ENCODE measurements at regions not wholly inside any gene's neighbourhood (a gene's known extent, or its start where the extent isn't known, plus 50 kb on each side); places are given as distances from the start of the nearest gene placed in this dataset.

GRCh38 chr15:36117296-36117787 is 462.1 kb upstream of the CDIN1 start:
- POLR2A ChIA-PET, result no interaction called here
- no peak overlapping the region for H3K27ac ChIP-seq (ENCODE audit: extremely low read length, insufficient read depth, low read length)
- in situ Hi-C loops (cut with HindIII; ENCODE audit: extremely low pct_ligation_motif_present, low pct_unique_long_range_greater_than_20kb), result no loop called here
- CTCF ChIA-PET (ENCODE audit: low intra/inter-chr PET ratio, low total read pairs), result no interaction called here
- no TSS peak for BruUV-seq (replicated peaks)
- H3K27me3 ChIP-seq (ENCODE audit: control insufficient read depth in 1 of 2, insufficient read depth in 2 of 2, low read length in 2 of 2), result no peaks in the 10 kb centered on the region
- no peak overlapping the region for H3K9ac ChIP-seq (ENCODE audit: insufficient read depth, low read depth, low read length)
- H3K4me2 ChIP-seq (ENCODE audit: low read depth, low read length), result no peak overlapping the region
- H3K4me1 ChIP-seq (ENCODE audit: insufficient read depth, low read length), result no peaks in the 10 kb centered on the region
- H2AFZ ChIP-seq (ENCODE audit: low read length), result no peak overlapping the region
- intact Hi-C loops (cut with micrococcal nuclease; ENCODE audit: unreplicated experiment), result no loop called here
- FAIRE-seq (no peak), ATAC-seq (no peak), DNase-seq (ENCODE audit: low spot score) (no peak)
- 0% methylated on average over 6 of the region's 6 CpGs for WGBS (ENCODE audit: low lambda C conversion rate)
- no peaks in the 10 kb centered on the region for H4K20me1 ChIP-seq (ENCODE audit: insufficient read depth, low read length)
- H3K4me3 ChIP-seq (replicated peaks in 1 of 3; ENCODE audit: insufficient read depth in 1 of 3, low read depth in 2 of 3, low read length in 3 of 3), result no peak overlapping the region
- H3K36me3 ChIP-seq (replicated peaks in 1 of 2; ENCODE audit: control insufficient read depth in 1 of 2, insufficient read depth in 2 of 2, low read length in 2 of 2), result no peaks in the 10 kb centered on the region
- TF ChIP-seq ZNF891 (CRISPR knock-in tag; IDR thresholded peaks at IDR 0.05), result no peak
- TF ChIP-seq ZKSCAN8 (CRISPR knock-in tag; IDR thresholded peaks at IDR 0.05; ENCODE audit: borderline replicate concordance), result no peak
- TF ChIP-seq TBX3 (IDR thresholded peaks at IDR 0.05; ENCODE audit: borderline replicate concordance), result no peak
- no peak for TF ChIP-seq E2F1 (CRISPR knock-in tag; IDR thresholded peaks at IDR 0.05)
- TF ChIP-seq ZNF275 (CRISPR knock-in tag; IDR thresholded peaks at IDR 0.05; ENCODE audit: borderline replicate concordance), result no peak
- no peak for TF ChIP-seq REST (IDR thresholded peaks at IDR 0.05; ENCODE audit: borderline replicate concordance in 1 of 2, low read depth in 1 of 2, low read length in 2 of 2)
- H3K9me3 ChIP-seq (ENCODE audit: low read length), result no peaks in the 10 kb centered on the region
- H3K79me2 ChIP-seq (ENCODE audit: insufficient read depth, low read length), result no peaks in the 10 kb centered on the region

All from HepG2 (cell line).